Ovary (tissue), 3 donors: ENCODE measurements at regions not wholly inside any gene's neighbourhood (a gene's known extent, or its start where the extent isn't known, plus 50 kb on each side); places are given as distances from the start of the nearest gene placed in this dataset.

Experiments used
- CTCF ChIP-seq, 3 donors: fragments of 450-650 bp in 2 of 3; fragments of 200-600 bp in 1 of 3; IDR thresholded peaks; one replicate each; pipeline versions ENCODE4 v1.5.1 to v1.8.0; 2016 to 2022; ENCODE audit warnings: antibody characterized with exemption in 3 of 3, mild to moderate bottlenecking in 1 of 3
- EP300 ChIP-seq: sonication (generic); formaldehyde crosslinking; IDR thresholded peaks from one replicate; pipeline ENCODE4 v1.6.1; 2017; ENCODE audit warnings: antibody characterized with exemption
- POLR2A ChIP-seq: fragments of 450-650 bp; IDR thresholded peaks from one replicate; pipeline ENCODE4 v1.6.1; 2017; ENCODE audit warnings: antibody characterized with exemption, mild to moderate bottlenecking, moderate library complexity
- donor health status: DM: no; HTN: no; CAD: no.

GRCh38 chr5:103915081-103915480, 352.5 kb upstream of the NUDT12 start:
- no peak for TF ChIP-seq POLR2A
- TF ChIP-seq CTCF (IDR thresholded peaks at IDR 0.05), result no peak
- TF ChIP-seq EP300, result no peak
